ENCODE measurements at regions not wholly inside any gene's neighbourhood (a gene's known extent, or its start where the extent isn't known, plus 50 kb on each side); places are given as distances from the start of the nearest gene placed in this dataset.

DNA sequence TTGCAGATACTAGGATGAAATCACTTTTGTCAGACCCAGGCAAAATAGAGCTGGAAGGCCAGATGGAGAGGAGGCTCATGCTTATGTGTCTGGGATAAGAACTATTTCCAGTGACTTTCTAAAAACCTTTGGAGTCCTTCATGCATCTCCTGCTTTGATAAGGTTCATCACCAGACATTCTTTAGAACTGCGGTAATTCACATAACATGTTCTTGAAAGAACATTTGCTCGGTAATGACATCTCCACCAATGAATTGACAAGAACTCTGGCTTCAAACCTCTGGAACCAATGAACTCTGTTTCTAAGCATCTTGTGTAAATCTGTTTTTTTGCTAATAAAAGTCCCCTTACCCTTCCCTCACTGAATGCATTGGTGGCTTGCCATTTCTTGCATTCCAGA lies 112.0 kb upstream of the KL start:
- Histone ChIP-seq H3K4me3 (ENCODE audit: low read length) (no peak overlapping the region), H3K4me1 (ENCODE audit: insufficient read depth, low read length) (peaks cover 13% of the 10 kb centered on the region), H3K9me3 (ENCODE audit: low read length) (no peaks in the 10 kb centered on the region), H3K27me3 (ENCODE audit: insufficient read depth, low read length) (no peaks in the 10 kb centered on the region), H3K36me3 (ENCODE audit: insufficient read depth, low read length) (no peaks in the 10 kb centered on the region), H2AFZ (ENCODE audit: low read depth, low read length) (no peak overlapping the region)

DNA sequence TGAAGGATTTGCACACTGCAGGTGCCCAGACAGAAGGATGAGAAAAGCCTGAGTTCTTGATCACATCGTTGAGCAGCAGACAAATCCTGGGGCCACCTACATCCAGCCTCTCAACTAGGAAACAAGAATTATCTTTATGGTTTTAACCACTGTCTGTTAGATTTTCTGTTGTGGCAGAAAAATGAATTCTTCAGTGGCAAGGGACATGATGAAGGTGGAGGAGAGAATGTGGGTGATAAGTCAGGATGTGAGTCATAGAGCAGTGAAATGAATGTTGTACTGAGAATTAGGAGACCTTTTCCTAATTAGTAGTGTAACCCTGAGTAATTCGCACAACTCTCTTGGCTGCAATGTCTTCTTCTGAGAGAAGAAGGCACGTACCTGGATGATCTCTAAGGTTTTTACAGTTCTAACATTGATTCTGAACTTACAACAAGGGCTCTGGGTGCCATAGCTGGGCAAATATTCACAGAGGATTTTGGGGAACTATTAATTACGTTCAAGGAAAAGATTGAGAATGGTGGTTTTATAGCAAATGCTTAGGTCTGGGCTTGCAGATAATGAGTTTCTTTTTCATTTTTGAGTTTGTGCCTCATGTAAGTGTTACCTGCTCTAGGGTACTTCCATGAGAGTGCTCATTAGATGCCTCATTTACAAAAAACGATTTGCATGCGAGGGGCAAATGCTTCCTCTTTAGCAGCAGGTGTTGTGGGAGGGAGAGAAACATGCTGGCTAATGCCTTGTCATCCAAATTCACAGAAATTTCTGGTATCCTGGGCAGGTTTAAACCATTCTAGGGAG lies 111.0 kb upstream of the KL start:
- peaks cover 13% of the 10 kb centered on the region for H3K4me1 ChIP-seq (ENCODE audit: insufficient read depth, low read length)
- no peak overlapping the region for H3K4me3 ChIP-seq (ENCODE audit: low read length)
- no peak overlapping the region for H2AFZ ChIP-seq (ENCODE audit: low read depth, low read length)
- H3K27me3 ChIP-seq (ENCODE audit: insufficient read depth, low read length) = no peaks in the 10 kb centered on the region
- no peaks in the 10 kb centered on the region for H3K9me3 ChIP-seq (ENCODE audit: low read length)
- no peaks in the 10 kb centered on the region for H3K36me3 ChIP-seq (ENCODE audit: insufficient read depth, low read length)

DNA sequence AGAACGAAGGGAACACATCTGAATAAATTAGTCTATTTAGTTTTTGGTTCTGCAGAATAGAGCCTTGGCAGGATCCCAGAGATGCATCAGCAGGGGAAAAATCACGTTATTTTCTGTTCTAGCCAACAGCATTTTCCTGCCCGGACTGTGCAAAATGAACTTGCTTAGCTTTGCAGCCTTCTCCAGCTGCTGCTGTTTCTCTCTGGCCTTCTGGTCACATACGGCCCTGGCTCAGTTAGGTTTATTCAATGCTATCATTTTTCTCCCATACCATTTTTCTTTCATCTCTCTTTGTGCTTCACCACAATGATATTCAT lies 110.4 kb upstream of the KL start:
- Histone ChIP-seq H2AFZ (ENCODE audit: low read depth, low read length) (no peak overlapping the region), H3K36me3 (ENCODE audit: insufficient read depth, low read length) (no peaks in the 10 kb centered on the region), H3K4me1 (ENCODE audit: insufficient read depth, low read length) (peaks cover 13% of the 10 kb centered on the region), H3K9me3 (ENCODE audit: low read length) (no peaks in the 10 kb centered on the region), H3K4me3 (ENCODE audit: low read length) (no peak overlapping the region), H3K27me3 (ENCODE audit: insufficient read depth, low read length) (no peaks in the 10 kb centered on the region)

DNA sequence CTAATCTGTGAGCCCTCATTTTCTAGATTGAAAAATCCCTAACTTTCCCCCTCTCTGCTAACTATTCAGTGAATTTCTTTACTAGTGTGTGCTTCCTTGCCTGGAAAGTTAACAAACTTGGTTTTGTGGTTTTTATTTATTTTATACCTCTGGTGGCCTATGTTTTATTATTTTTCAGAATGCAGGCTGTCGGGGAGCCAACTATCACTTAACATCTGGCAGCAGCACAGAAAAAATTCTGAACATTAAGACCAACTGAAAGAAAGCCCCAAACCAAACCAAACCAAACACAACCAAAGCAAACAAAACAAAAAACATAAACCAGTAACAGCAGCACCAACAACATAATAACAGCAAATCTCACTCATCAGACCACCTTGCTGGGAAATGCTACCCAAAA lies 109.0 kb upstream of the KL start:
- Histone ChIP-seq H3K27me3 (ENCODE audit: insufficient read depth, low read length) (no peaks in the 10 kb centered on the region), H3K4me3 (ENCODE audit: low read length) (no peak overlapping the region), H2AFZ (ENCODE audit: low read depth, low read length) (no peak overlapping the region), H3K36me3 (ENCODE audit: insufficient read depth, low read length) (no peaks in the 10 kb centered on the region), H3K9me3 (ENCODE audit: low read length) (no peaks in the 10 kb centered on the region), H3K4me1 (ENCODE audit: insufficient read depth, low read length) (peaks cover 10% of the 10 kb centered on the region)

DNA sequence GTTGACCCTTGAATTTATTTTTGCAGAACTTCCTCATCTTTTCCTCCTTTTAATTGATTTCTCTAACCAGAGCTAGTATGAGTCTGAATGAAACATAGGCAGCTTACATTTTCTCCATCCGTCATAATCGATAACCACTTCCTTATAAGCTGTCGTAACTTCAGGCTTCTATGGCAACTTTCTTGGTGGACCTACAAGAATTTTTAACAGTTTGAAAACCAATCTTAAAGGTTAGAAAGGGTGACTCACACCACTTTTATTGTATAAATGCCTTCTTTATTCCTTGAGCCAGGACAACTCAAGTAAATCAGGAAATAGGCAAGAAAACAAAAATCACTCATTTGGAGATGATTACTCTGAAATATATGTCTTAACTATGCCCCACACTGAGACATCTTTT lies 105.7 kb upstream of the KL start:
- Histone ChIP-seq H3K27me3 (ENCODE audit: insufficient read depth, low read length) (no peaks in the 10 kb centered on the region), H3K9me3 (ENCODE audit: low read length) (no peaks in the 10 kb centered on the region), H3K4me3 (ENCODE audit: low read length) (no peak overlapping the region), H3K36me3 (ENCODE audit: insufficient read depth, low read length) (no peaks in the 10 kb centered on the region), H3K4me1 (ENCODE audit: insufficient read depth, low read length) (no peaks in the 10 kb centered on the region), H2AFZ (ENCODE audit: low read depth, low read length) (no peak overlapping the region)

DNA sequence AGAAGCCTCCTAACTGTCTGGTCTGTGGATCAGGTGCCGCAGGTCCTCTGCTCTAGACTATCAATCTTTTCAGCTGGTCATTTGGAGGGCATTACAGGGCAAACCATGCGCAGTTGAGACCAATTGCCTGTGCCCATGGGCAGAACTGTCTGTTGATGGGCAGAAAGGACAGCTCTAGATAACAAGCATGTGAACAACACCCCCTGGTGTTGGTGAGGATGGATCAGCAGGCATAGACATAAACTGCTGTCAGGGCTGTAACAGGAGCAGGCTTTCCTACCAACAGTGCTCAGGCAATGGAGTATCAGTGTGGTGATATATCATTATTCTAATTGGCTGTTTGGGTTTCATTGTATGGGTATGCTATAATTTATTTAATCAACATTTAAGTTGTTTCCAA lies 104.7 kb upstream of the KL start:
- peaks cover 2% of the 10 kb centered on the region for H3K9me3 ChIP-seq (ENCODE audit: low read length)
- H2AFZ ChIP-seq (ENCODE audit: low read depth, low read length) = no peak overlapping the region
- H3K27me3 ChIP-seq (ENCODE audit: insufficient read depth, low read length) = no peaks in the 10 kb centered on the region
- no peaks in the 10 kb centered on the region for H3K4me1 ChIP-seq (ENCODE audit: insufficient read depth, low read length)
- H3K36me3 ChIP-seq (ENCODE audit: insufficient read depth, low read length) = no peaks in the 10 kb centered on the region
- H3K4me3 ChIP-seq (ENCODE audit: low read length) = no peak overlapping the region

DNA sequence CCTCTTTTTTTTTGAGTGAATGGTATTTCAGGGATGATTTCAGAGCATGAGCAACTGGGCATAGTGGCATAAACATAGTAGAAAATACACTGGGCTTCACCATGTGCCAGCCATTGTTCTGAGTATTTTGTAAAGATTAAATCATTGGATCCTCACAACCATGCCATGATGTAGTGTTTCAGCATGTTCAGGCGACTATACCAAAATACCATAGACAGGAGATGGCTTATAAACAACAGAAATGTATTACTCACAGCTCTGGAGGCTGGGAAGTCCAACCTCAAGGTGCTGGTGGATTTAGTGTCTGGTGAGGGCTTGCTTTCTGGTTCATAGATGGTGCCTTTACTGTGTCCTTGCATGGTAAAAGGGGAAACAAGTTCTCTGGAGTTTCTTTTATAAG lies 101.5 kb upstream of the KL start:
- no peak overlapping the region for H2AFZ ChIP-seq (ENCODE audit: low read depth, low read length)
- no peaks in the 10 kb centered on the region for H3K27me3 ChIP-seq (ENCODE audit: insufficient read depth, low read length)
- H3K4me3 ChIP-seq (ENCODE audit: low read length) = no peak overlapping the region
- peaks cover 4% of the 10 kb centered on the region for H3K9me3 ChIP-seq (ENCODE audit: low read length)
- no peaks in the 10 kb centered on the region for H3K36me3 ChIP-seq (ENCODE audit: insufficient read depth, low read length)
- H3K4me1 ChIP-seq (ENCODE audit: insufficient read depth, low read length) = no peaks in the 10 kb centered on the region

DNA sequence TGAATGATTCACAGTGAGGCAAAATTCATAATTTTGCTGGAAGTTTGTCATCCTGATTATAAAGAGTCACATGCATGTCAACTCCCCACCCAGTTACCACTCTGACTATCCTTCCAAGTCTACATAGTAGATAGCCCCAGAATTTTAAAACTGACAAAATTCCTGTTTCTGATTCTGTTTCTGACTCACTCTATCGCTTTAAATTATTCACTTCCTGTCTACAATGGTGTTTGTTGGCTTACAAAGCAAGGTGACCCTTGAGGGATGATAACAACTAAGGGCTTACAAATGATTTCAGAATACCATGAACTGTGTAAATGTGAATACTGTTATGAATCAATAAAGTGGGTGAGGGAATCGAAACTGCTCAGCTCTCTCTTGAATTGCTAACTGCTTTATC lies 98.7 kb upstream of the KL start:
- no peaks in the 10 kb centered on the region for H3K27me3 ChIP-seq (ENCODE audit: insufficient read depth, low read length)
- H3K9me3 ChIP-seq (ENCODE audit: low read length) = peaks cover 4% of the 10 kb centered on the region
- H3K36me3 ChIP-seq (ENCODE audit: insufficient read depth, low read length) = no peaks in the 10 kb centered on the region
- no peak overlapping the region for H2AFZ ChIP-seq (ENCODE audit: low read depth, low read length)
- H3K4me1 ChIP-seq (ENCODE audit: insufficient read depth, low read length) = no peaks in the 10 kb centered on the region
- no peak overlapping the region for H3K4me3 ChIP-seq (ENCODE audit: low read length)

DNA sequence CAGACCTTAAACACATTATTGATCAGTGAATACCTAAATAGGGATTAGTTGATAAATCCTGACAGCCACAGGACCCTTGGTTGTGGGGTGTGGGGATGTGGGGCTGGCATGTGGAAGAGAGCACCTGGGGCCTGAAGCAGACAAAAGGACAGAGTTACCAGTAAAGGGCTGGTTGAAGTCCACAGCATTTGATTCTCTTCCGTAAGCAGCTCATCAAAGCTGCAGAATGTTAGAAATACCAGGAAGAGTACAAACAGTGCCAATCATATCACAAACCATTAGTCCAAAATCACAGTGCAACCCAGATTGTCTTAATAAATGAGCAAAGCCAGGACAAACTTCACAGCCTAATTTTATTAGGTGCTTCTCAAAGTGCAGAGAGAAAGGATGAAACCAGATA lies 92.5 kb upstream of the KL start:
- Histone ChIP-seq H2AFZ (ENCODE audit: low read depth, low read length) (no peak overlapping the region), H3K4me3 (ENCODE audit: low read length) (no peak overlapping the region), H3K27me3 (ENCODE audit: insufficient read depth, low read length) (no peaks in the 10 kb centered on the region), H3K4me1 (ENCODE audit: insufficient read depth, low read length) (peaks cover 2% of the 10 kb centered on the region), H3K36me3 (ENCODE audit: insufficient read depth, low read length) (no peaks in the 10 kb centered on the region), H3K9me3 (ENCODE audit: low read length) (no peaks in the 10 kb centered on the region)

DNA sequence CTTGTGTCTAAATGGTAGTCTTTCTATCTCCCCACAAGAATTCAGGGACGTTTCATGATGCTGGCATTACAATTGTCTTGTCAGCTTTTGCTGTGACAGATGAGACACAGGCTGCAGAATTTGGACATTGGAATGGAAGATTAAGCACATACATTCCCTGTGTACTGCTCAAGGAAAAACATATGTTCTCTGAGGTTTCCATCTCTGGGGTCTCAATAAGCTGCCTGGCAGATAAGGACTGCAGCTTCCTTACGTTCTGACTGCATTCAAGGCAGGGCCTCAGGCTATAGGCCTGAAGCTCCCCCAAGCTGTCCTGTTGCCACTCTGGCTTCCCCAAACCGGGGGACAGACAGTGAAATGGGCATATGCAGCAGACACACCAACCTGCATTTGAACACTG lies 91.3 kb upstream of the KL start:
- Histone ChIP-seq H3K27me3 (ENCODE audit: insufficient read depth, low read length) (no peaks in the 10 kb centered on the region), H3K4me1 (ENCODE audit: insufficient read depth, low read length) (peaks cover 2% of the 10 kb centered on the region), H2AFZ (ENCODE audit: low read depth, low read length) (no peak overlapping the region), H3K4me3 (ENCODE audit: low read length) (no peak overlapping the region), H3K36me3 (ENCODE audit: insufficient read depth, low read length) (no peaks in the 10 kb centered on the region), H3K9me3 (ENCODE audit: low read length) (no peaks in the 10 kb centered on the region)

DNA sequence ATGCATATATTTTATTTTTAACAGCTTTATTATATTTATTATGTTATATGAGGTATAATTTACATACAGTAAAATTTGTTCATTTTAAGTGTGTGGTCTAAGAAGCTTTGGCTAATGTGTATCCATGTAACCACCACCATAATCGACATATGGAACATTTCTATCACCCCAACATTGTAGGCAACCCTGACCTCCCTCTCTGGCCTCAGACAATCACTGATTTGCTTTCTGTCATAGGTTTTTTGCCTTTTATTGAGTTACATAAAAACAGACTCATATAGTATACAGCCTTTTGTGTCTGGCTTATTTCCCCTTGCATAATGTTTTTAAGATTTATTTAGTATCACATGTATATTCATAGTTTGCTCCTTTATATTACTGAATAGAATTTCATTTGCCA lies 90.7 kb upstream of the KL start:
- Histone ChIP-seq H3K4me1 (ENCODE audit: insufficient read depth, low read length) (peaks cover 2% of the 10 kb centered on the region), H3K36me3 (ENCODE audit: insufficient read depth, low read length) (no peaks in the 10 kb centered on the region), H2AFZ (ENCODE audit: low read depth, low read length) (no peak overlapping the region), H3K4me3 (ENCODE audit: low read length) (no peak overlapping the region), H3K27me3 (ENCODE audit: insufficient read depth, low read length) (no peaks in the 10 kb centered on the region), H3K9me3 (ENCODE audit: low read length) (no peaks in the 10 kb centered on the region)

DNA sequence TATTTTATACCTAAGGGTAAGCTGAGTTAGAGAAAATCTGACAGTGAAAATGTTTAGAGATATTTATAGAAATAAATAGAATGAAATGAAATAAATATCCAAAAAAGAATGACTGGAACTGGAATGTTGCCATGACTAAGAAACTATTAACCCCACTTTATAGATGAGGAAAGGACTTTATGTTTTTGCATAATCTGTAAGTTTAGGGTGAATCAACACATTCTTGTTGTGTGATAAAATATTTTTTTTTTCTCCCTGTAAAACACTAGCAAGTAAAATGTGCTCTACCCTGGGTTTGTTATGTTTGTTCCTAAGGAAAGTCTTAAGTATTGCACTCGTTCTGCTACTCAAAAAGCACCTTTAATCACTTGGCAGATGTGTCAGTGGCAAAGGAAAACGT lies 83.8 kb upstream of the KL start:
- no peaks in the 10 kb centered on the region for H3K9me3 ChIP-seq (ENCODE audit: low read length)
- H3K4me3 ChIP-seq (ENCODE audit: low read length) = no peak overlapping the region
- no peaks in the 10 kb centered on the region for H3K4me1 ChIP-seq (ENCODE audit: insufficient read depth, low read length)
- H2AFZ ChIP-seq (ENCODE audit: low read depth, low read length) = no peak overlapping the region
- H3K36me3 ChIP-seq (ENCODE audit: insufficient read depth, low read length) = no peaks in the 10 kb centered on the region
- no peaks in the 10 kb centered on the region for H3K27me3 ChIP-seq (ENCODE audit: insufficient read depth, low read length)

DNA sequence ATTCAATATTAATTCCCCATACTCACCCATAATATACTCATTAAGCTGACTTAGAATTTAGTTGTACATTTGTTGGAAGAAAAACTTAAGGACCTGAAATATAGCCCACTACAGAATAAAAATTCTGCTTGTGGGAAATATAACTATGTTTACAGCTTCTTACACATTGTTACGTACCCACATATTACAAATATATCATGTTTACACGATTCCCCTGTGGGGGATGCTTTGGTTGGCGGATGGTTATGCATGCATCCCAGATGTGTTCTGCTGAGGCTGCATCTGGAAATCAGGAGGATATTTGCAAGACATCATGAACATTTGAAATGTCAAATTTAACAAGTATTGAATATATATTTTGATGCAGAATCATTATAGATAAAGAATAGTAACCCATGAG lies 79.5 kb upstream of the KL start:
- Histone ChIP-seq H3K36me3 (ENCODE audit: insufficient read depth, low read length) (no peaks in the 10 kb centered on the region), H2AFZ (ENCODE audit: low read depth, low read length) (no peak overlapping the region), H3K27me3 (ENCODE audit: insufficient read depth, low read length) (no peaks in the 10 kb centered on the region), H3K4me3 (ENCODE audit: low read length) (no peak overlapping the region), H3K4me1 (ENCODE audit: insufficient read depth, low read length) (peaks cover 2% of the 10 kb centered on the region), H3K9me3 (ENCODE audit: low read length) (peaks cover 4% of the 10 kb centered on the region)

DNA sequence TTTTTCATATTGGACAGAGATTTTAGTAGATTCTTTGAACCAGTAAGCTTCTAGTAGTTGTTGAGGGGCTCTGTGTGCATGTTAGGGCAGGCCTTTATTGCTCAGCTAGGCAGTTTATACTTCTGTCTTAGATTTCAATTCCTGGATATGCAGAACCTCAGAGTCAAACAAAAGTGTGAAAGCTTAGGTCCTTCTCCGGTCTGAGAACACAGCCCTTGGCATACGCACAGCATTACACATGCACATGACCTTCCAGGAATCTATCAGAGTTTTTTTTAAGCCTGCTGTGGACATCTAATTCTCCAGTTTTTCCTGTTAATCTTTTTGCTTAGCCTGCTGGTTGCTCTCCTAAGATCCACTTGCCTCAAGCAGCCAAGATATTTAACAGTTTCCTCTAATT lies 77.9 kb upstream of the KL start:
- H3K4me3 ChIP-seq (ENCODE audit: low read length) = no peak overlapping the region

More for the DNA sequence above, 77.9 kb upstream of the KL start:
- H3K9me3 ChIP-seq (ENCODE audit: low read length) = peaks cover 4% of the 10 kb centered on the region
- no peaks in the 10 kb centered on the region for H3K27me3 ChIP-seq (ENCODE audit: insufficient read depth, low read length)
- H3K36me3 ChIP-seq (ENCODE audit: insufficient read depth, low read length) = no peaks in the 10 kb centered on the region
- H3K4me1 ChIP-seq (ENCODE audit: insufficient read depth, low read length) = peaks cover 2% of the 10 kb centered on the region
- H2AFZ ChIP-seq (ENCODE audit: low read depth, low read length) = no peak overlapping the region
